H9 (cell line): ENCODE measurements at regions not wholly inside any gene's neighbourhood (a gene's known extent, or its start where the extent isn't known, plus 50 kb on each side); places are given as distances from the start of the nearest gene placed in this dataset.

Experiments
- DNase-seq: peaks from one replicate; pipeline ENCODE4 v3.0.0-alpha.2; 2017
- H2AFZ ChIP-seq: one replicate; pipeline ENCODE4 v1.6.1; 2013; ENCODE audit warnings: mild to moderate bottlenecking, low read length, control low read depth, moderate library complexity
- H2AK5ac ChIP-seq: 2 replicates; pipeline ENCODE4 v1.6.1; 2013; ENCODE audit warnings: low read length, control low read depth, mixed read lengths; ENCODE audit not compliant: insufficient read length
- H2BK120ac ChIP-seq: one replicate; pipeline ENCODE4 v1.6.1; 2013; ENCODE audit warnings: low read depth, mild to moderate bottlenecking, low read length, control low read depth, inconsistent platforms; ENCODE audit not compliant: poor library complexity, severe bottlenecking
- H2BK12ac ChIP-seq: 2 replicates; pipeline ENCODE4 v1.6.1; 2013; ENCODE audit warnings: low read length, control low read depth, mixed read lengths, low read depth; ENCODE audit not compliant: insufficient read length
- H2BK15ac ChIP-seq: 2 replicates; pipeline ENCODE4 v1.6.1; 2013; ENCODE audit warnings: low read depth, low read length, control low read depth
- H2BK20ac ChIP-seq: one replicate; pipeline ENCODE4 v1.6.1; 2013; ENCODE audit warnings: low read depth, mild to moderate bottlenecking, low read length, control low read depth, inconsistent platforms; ENCODE audit not compliant: poor library complexity, severe bottlenecking
- H2BK5ac ChIP-seq: 2 replicates; pipeline ENCODE4 v1.6.1; 2013; ENCODE audit warnings: low read length, control low read depth, mixed read lengths; ENCODE audit not compliant: insufficient read length
- H3K14ac ChIP-seq: 2 replicates; pipeline ENCODE4 v1.6.1; 2013; ENCODE audit warnings: low read length, control low read depth; ENCODE audit not compliant: insufficient read depth
- H3K18ac ChIP-seq: 2 replicates; pipeline ENCODE4 v1.6.1; 2013; ENCODE audit warnings: low read depth, mild to moderate bottlenecking, mixed read lengths, low read length, control low read depth; ENCODE audit not compliant: insufficient read length
- H3K23ac ChIP-seq: 2 replicates; pipeline ENCODE4 v1.6.1; 2013; ENCODE audit warnings: low read length, control low read depth, mixed read lengths, low read depth; ENCODE audit not compliant: insufficient read length
- H3K23me2 ChIP-seq: 2 replicates; pipeline ENCODE4 v1.6.1; 2013; ENCODE audit warnings: low read depth, mild to moderate bottlenecking, mixed read lengths, low read length, control low read depth; ENCODE audit not compliant: insufficient read length, poor library complexity, severe bottlenecking
- H3K27ac ChIP-seq: 2 replicates; pipeline ENCODE4 v1.5.1; 2013; ENCODE audit warnings: low read length, control low read depth, mixed read lengths, low read depth; ENCODE audit not compliant: insufficient read length
- H3K27me3 ChIP-seq: 2 replicates; pipeline ENCODE4 v1.6.1; 2013; ENCODE audit warnings: low read length, control low read depth, inconsistent platforms; ENCODE audit not compliant: insufficient read depth
- H3K4ac ChIP-seq: 2 replicates; pipeline ENCODE4 v1.6.1; 2013; ENCODE audit warnings: low read depth, mild to moderate bottlenecking, control low read depth, inconsistent platforms, low read length, moderate library complexity
- H3K4me1 ChIP-seq: 2 replicates; pipeline ENCODE4 v1.6.1; 2013; ENCODE audit warnings: low read length, control low read depth, inconsistent platforms; ENCODE audit not compliant: insufficient read depth
- H3K4me2 ChIP-seq: 2 replicates; pipeline ENCODE4 v1.6.1; 2013; ENCODE audit warnings: low read length, control low read depth, mixed read lengths; ENCODE audit not compliant: insufficient read length, insufficient read depth
- H3K56ac ChIP-seq: 2 replicates; pipeline ENCODE4 v1.6.1; 2013; ENCODE audit warnings: low read depth, mild to moderate bottlenecking, mixed read lengths, low read length, control low read depth; ENCODE audit not compliant: insufficient read length
- H3K79me1 ChIP-seq: 2 replicates; pipeline ENCODE4 v1.6.1; 2013; ENCODE audit warnings: low read depth, mild to moderate bottlenecking, moderate library complexity, low read length, control low read depth, inconsistent platforms; ENCODE audit not compliant: insufficient read depth, poor library complexity, severe bottlenecking
- H3K79me2 ChIP-seq: 2 replicates; pipeline ENCODE4 v1.6.1; 2013; ENCODE audit warnings: low read length, control low read depth, inconsistent platforms; ENCODE audit not compliant: insufficient read depth
- H3K9ac ChIP-seq: 2 replicates; pipeline ENCODE4 v1.6.1; 2013; ENCODE audit warnings: low read length, control low read depth, mixed read lengths; ENCODE audit not compliant: insufficient read length; ENCODE audit errors: extremely low read depth
- H3K9me3 ChIP-seq: one replicate; pipeline ENCODE4 v1.6.1; 2013; ENCODE audit warnings: low read depth, low read length, inconsistent platforms; ENCODE audit not compliant: control insufficient read depth
- H3T11ph ChIP-seq: one replicate; pipeline ENCODE4 v1.6.1; 2013; ENCODE audit warnings: mild to moderate bottlenecking, low read length, control low read depth, inconsistent platforms
- H4K20me1 ChIP-seq: one replicate; pipeline ENCODE4 v1.6.1; 2013; ENCODE audit not compliant: control insufficient read depth, insufficient read length, insufficient read depth
- H4K5ac ChIP-seq: 2 replicates; pipeline ENCODE4 v1.6.1; 2013; ENCODE audit warnings: low read depth, mild to moderate bottlenecking, mixed read lengths, low read length, control low read depth; ENCODE audit not compliant: insufficient read length
- H4K8ac ChIP-seq: replicated peaks from 2 replicates; pipeline ENCODE4 v1.6.1; 2013; ENCODE audit warnings: low read length, control low read depth, mixed read lengths, low read depth; ENCODE audit not compliant: insufficient read length
- H4K91ac ChIP-seq: 2 replicates; pipeline ENCODE4 v1.6.1; 2013; ENCODE audit warnings: low read depth, mild to moderate bottlenecking, moderate library complexity, mixed read lengths, low read length, control low read depth; ENCODE audit not compliant: insufficient read length
- H3K27ac Mint-ChIP-seq, 3 experiments: 2 replicates in 2 of 3; 3 replicates in 1 of 3; pipeline ENCODE4 v1.8.0; 2020 to 2021; ENCODE audit warnings: mixed read lengths in 3 of 3, mild to moderate bottlenecking in 1 of 3, moderate library complexity in 1 of 3
- H3K27me3 Mint-ChIP-seq: 2 replicates; pipeline ENCODE4 v1.8.0; 2021; ENCODE audit warnings: low read depth, mild to moderate bottlenecking, moderate library complexity, mixed read lengths
- H3K36me3 Mint-ChIP-seq, 3 experiments: 2 replicates in 2 of 3; 3 replicates in 1 of 3; pipeline ENCODE4 v1.8.0; 2020 to 2021; ENCODE audit warnings: low read depth in 3 of 3, mixed read lengths in 3 of 3; ENCODE audit not compliant: insufficient read depth in 1 of 3
- H3K4me1 Mint-ChIP-seq, 2 experiments: 2 replicates each; pipeline ENCODE4 v1.8.0; 2020; ENCODE audit warnings: mixed read lengths in 2 of 2
- H3K4me3 Mint-ChIP-seq, 2 experiments: 2 replicates in 1 of 2; 3 replicates in 1 of 2; pipeline ENCODE4 v1.8.0; 2020 to 2021; ENCODE audit warnings: mild to moderate bottlenecking in 2 of 2, mixed read lengths in 2 of 2, moderate library complexity in 1 of 2
- H3K9me3 Mint-ChIP-seq, 2 experiments: 2 replicates in 1 of 2; 3 replicates in 1 of 2; pipeline ENCODE4 v1.8.0; 2020; ENCODE audit warnings: mild to moderate bottlenecking in 2 of 2, mixed read lengths in 2 of 2, moderate library complexity in 1 of 2
- CTCF ChIP-seq: fragments of 200-600 bp; sonication (generic); conservative IDR thresholded peaks from 3 replicates; pipeline ENCODE4 v1.8.0; 2021; ENCODE audit warnings: antibody characterized with exemption, mild to moderate bottlenecking
- WGBS: extraction: QIAGEN DNeasy Blood & Tissue Kit; methylation state at CpG from one replicate; pipeline ENCODE4 v1.1.7; 2013; ENCODE audit warnings: missing lambda C conversion rate, low lambda C conversion rate, mixed read lengths; ENCODE audit not compliant: insufficient read length; ENCODE audit errors: extremely low coverage; 5-methylcytosine and 5-hydroxymethylcytosine counted together

GRCh38 chr5:125100342-125100741 is 353.9 kb upstream of the ZNF608 start:
- peak overlapping the region in 1 of 3 experiments; percentile 56; a peak in 1 of 7 replicates for H3K27ac Mint-ChIP-seq
- H3K14ac ChIP-seq = no peak overlapping the region
- no peaks in the 10 kb centered on the region for H3K27me3 Mint-ChIP-seq
- no peak overlapping the region for H3K4me3 Mint-ChIP-seq
- H2BK20ac ChIP-seq = no peak overlapping the region
- no peak overlapping the region for H3K4me2 ChIP-seq
- H2BK12ac ChIP-seq = no peak overlapping the region
- no peak overlapping the region for H2BK15ac ChIP-seq
- no peak overlapping the region for H3K23ac ChIP-seq
- peaks cover 8% of the 10 kb centered on the region in 2 experiments for H3K4me1 Mint-ChIP-seq
- TF ChIP-seq CTCF = no peak
- H3K9ac ChIP-seq = no peak overlapping the region
- no peak overlapping the region for H2AFZ ChIP-seq
- H3K79me2 ChIP-seq = no peaks in the 10 kb centered on the region
- no peak overlapping the region for H2AK5ac ChIP-seq
- H3K4me1 ChIP-seq = no peaks in the 10 kb centered on the region
- H4K5ac ChIP-seq = no peak overlapping the region
- H3K27ac ChIP-seq = no peak overlapping the region
- H3K36me3 Mint-ChIP-seq = peaks cover 9 to 15% (median 11%) of the 10 kb centered on the region in 3 experiments
- H3T11ph ChIP-seq = no peak overlapping the region
- peaks cover 12 to 13% of the 10 kb centered on the region in 2 experiments for H3K9me3 Mint-ChIP-seq
- no CpG with 5 or more reads among the region's 1 CpG for WGBS
- no peak overlapping the region for H3K18ac ChIP-seq
- H3K27me3 ChIP-seq = no peaks in the 10 kb centered on the region
- no peak overlapping the region for H3K4ac ChIP-seq
- no peaks in the 10 kb centered on the region for H3K23me2 ChIP-seq
- H3K9me3 ChIP-seq = no peaks in the 10 kb centered on the region
- no peak overlapping the region for H4K91ac ChIP-seq
- H2BK120ac ChIP-seq = no peak overlapping the region
- H4K20me1 ChIP-seq = no peaks in the 10 kb centered on the region
- no peak overlapping the region for H3K56ac ChIP-seq
- no peak overlapping the region for H2BK5ac ChIP-seq
- H3K79me1 ChIP-seq = no peaks in the 10 kb centered on the region
- no peak for DNase-seq
- no peak overlapping the region for H4K8ac ChIP-seq
